ENCODE measurements at regions not wholly inside any gene's neighbourhood (a gene's known extent, or its start where the extent isn't known, plus 50 kb on each side); places are given as distances from the start of the nearest gene placed in this dataset.
A peak's percentile ranks its signal among the peaks of the same experiment; 100 is the strongest.

DNA sequence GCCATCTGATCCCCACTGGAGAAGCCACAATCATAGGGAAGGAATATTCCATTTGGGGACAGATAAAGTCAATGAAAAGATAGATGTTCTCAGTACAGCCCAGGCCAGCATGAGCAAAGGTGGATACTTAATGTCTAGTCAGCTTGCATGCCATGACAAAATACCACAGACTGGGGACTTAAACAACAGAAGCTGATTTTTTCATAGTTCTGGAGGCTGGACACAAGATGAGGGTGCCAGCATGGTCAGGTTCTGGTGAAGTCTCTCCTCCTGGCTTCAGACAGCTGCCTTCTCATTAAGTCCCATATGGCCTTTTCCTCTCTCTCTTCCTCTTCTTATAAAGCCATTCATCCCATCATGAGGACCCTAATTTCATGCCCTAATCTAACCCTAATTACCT, 116.1 kb upstream of the CYP1B1 start:
- 0 out of 2 replicates have a peak, but pooled peaks cover 2% of the 10 kb centered on the region for H3K9me3 ChIP-seq (replicated peaks)
- H3K4me3 ChIP-seq, result no peak overlapping the region
- no peaks in the 10 kb centered on the region for H3K4me1 ChIP-seq
- no peak for DNase-seq
- no peaks in the 10 kb centered on the region for H3K36me3 ChIP-seq
- no peak overlapping the region for H3K27ac ChIP-seq
- H3K27me3 ChIP-seq, result peaks cover 3% of the 10 kb centered on the region; the same call in 1 of the 2 replicates

- Histone ChIP-seq H3K4me3 (no peak overlapping the region), H3K9me3 (replicated peaks) (0 out of 2 replicates have a peak, but pooled peaks cover 2% of the 10 kb centered on the region), H3K36me3 (no peaks in the 10 kb centered on the region), H3K27me3 (peaks cover 3% of the 10 kb centered on the region; the same call in 1 of the 2 replicates), H3K27ac (no peak overlapping the region), H3K4me1 (no peaks in the 10 kb centered on the region)
- DNase-seq, result no peak
Measured at GRCh38 chr2:38191516-38191915, 115.6 kb upstream of the CYP1B1 start.

DNA sequence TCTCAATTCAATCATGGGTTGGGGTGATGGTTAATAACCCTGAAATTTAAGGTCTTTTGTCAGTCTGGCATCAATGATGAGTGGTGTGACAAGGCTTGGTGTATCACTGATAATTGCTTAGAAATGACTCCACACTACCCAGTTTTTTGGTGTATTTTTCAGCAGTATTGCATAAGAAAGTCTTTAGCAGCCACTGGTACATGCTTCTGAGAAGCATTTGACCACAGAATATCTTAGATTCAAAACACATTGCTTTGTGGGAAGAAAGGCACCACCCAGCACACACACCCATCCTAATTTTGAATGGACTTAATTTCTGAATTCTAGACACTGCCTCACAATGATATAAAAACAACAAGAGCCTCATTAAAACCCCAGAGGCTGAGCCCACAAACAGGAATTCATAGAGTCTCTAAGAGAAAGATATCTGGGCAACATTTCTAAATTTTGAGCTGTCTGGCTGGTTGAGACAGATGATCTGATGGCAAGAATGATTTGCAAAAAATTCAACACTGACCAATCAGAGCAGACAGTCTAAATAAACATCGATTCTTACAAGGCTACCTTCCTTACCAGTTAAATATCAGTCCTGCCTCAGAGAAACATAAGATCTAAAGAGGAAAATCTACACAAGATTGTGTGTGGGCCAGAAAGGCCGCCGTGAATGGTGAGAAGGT, 114.7 kb upstream of the CYP1B1 start:
- Histone ChIP-seq H3K27ac (no peak overlapping the region), H3K36me3 (no peaks in the 10 kb centered on the region), H3K4me3 (no peak overlapping the region), H3K4me1 (no peaks in the 10 kb centered on the region), H3K9me3 (replicated peaks) (0 out of 2 replicates have a peak, but pooled peaks cover 2% of the 10 kb centered on the region), H3K27me3 (peaks cover 3% of the 10 kb centered on the region; the same call in 1 of the 2 replicates)
- no peak for DNase-seq

GRCh38 chr2:38187541-38188011, 111.6 kb upstream of the CYP1B1 start:
- peak in 1 of 2 experiments; percentile 7 for DNase-seq
- 0 out of 2 replicates have a peak, but pooled peaks cover 2% of the 10 kb centered on the region for H3K9me3 ChIP-seq (replicated peaks)
- H3K4me1 ChIP-seq, result no peaks in the 10 kb centered on the region
- H3K4me3 ChIP-seq, result no peak overlapping the region
- no peaks in the 10 kb centered on the region for H3K36me3 ChIP-seq
- no peak overlapping the region for H3K27ac ChIP-seq
- H3K27me3 ChIP-seq, result no peaks in the 10 kb centered on the region

GRCh38 chr2:38185012-38185491, 109.1 kb upstream of the CYP1B1 start:
- no peaks in the 10 kb centered on the region for H3K4me1 ChIP-seq
- no peak overlapping the region for H3K4me3 ChIP-seq
- H3K36me3 ChIP-seq, result no peaks in the 10 kb centered on the region
- H3K9me3 ChIP-seq (replicated peaks), result no peaks in the 10 kb centered on the region
- no peaks in the 10 kb centered on the region; the same call in 1 of the 2 replicates for H3K27me3 ChIP-seq
- no peak for DNase-seq
- no peak overlapping the region for H3K27ac ChIP-seq

GRCh38 chr2:38182492-38183003, 106.6 kb upstream of the CYP1B1 start:
- Histone ChIP-seq H3K27ac (no peak overlapping the region), H3K4me3 (no peak overlapping the region), H3K4me1 (no peaks in the 10 kb centered on the region), H3K9me3 (replicated peaks) (no peaks in the 10 kb centered on the region), H3K36me3 (no peaks in the 10 kb centered on the region), H3K27me3 (no peaks in the 10 kb centered on the region; the same call in 1 of the 2 replicates)
- no peak for DNase-seq

- Histone ChIP-seq H3K36me3 (no peaks in the 10 kb centered on the region), H3K27ac (no peak overlapping the region), H3K4me3 (no peak overlapping the region), H3K9me3 (replicated peaks) (no peaks in the 10 kb centered on the region), H3K4me1 (no peaks in the 10 kb centered on the region), H3K27me3 (no peaks in the 10 kb centered on the region; the same call in 1 of the 2 replicates)
- DNase-seq, result no peak
Measured at GRCh38 chr2:38181806-38182491, 106.0 kb upstream of the CYP1B1 start.

- no peaks in the 10 kb centered on the region for H3K36me3 ChIP-seq
- no peaks in the 10 kb centered on the region; the same call in 1 of the 2 replicates for H3K27me3 ChIP-seq
- H3K4me3 ChIP-seq, result no peak overlapping the region
- no peaks in the 10 kb centered on the region for H3K4me1 ChIP-seq
- no peaks in the 10 kb centered on the region for H3K9me3 ChIP-seq (replicated peaks)
- DNase-seq, result no peak
- H3K27ac ChIP-seq, result no peak overlapping the region
Measured at GRCh38 chr2:38180754-38181153, 104.8 kb upstream of the CYP1B1 start.

DNA sequence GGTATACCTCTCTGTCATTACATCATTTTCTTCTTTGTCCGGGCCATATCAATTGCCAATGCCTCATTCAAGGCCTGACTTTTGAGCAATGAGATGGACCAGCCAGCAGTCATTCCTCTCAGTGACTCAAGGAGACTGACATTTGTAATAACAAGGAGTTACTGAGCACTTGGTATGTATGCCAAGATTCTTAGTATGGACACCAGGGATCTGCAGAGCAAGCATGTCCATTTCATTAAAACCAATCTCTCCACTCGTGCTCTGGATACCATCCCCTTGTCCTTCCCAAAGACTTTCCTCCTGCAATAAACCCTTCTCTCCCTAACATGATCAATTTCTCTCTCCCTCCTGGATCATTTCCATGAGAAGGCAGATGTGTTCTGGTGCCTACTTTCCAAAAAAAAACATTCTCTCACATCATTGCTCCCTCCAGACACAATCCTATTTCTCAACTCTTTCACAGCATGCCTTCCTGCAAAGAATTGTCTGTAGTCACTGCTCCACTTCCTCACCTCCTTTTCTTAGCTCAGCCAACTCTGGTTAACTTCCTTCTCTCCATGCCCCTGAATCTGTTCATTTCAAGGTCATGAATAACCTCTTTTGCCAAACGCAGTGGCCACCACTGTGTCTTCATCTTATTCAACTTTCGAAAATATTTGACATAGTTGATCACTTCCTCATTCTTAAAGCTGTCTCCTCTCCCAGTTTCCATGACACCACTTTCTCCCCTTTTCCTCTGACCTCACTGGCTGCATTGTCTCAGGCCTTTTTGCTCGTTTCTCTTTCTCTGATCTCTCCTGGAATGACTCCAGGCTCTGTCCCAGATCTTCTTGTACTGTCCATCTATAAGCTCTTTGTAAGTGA, 102.8 kb upstream of the CYP1B1 start:
- Histone ChIP-seq H3K27ac (no peak overlapping the region), H3K27me3 (no peaks in the 10 kb centered on the region; the same call in 1 of the 2 replicates), H3K36me3 (no peaks in the 10 kb centered on the region), H3K9me3 (replicated peaks) (no peaks in the 10 kb centered on the region), H3K4me1 (no peaks in the 10 kb centered on the region), H3K4me3 (no peak overlapping the region)
- no peak for DNase-seq

DNA sequence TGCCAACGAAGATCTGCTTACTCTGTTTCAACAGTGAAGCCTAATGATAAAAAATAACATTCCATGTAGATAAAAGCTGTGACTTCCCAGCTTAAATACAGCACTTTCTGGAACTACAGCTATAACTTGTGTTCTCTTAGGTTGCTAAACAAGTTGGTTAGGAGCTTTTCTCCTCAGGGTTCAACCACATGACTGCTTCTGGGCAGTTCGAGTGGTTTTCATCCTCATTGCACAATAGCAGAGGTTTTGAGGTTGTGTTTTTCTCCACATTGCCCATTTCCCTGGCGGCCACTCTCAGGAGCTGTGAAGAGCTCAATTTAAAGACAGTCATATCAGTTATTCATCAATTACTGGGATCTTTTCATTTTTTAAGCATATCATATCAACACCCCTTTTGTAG, 102.2 kb upstream of the CYP1B1 start:
- no peak overlapping the region for H3K27ac ChIP-seq
- no peak for DNase-seq
- H3K9me3 ChIP-seq (replicated peaks), result no peaks in the 10 kb centered on the region
- H3K27me3 ChIP-seq, result no peaks in the 10 kb centered on the region; the same call in 1 of the 2 replicates
- no peak overlapping the region for H3K4me3 ChIP-seq
- H3K4me1 ChIP-seq, result no peaks in the 10 kb centered on the region
- H3K36me3 ChIP-seq, result no peaks in the 10 kb centered on the region

GRCh38 chr2:38176619-38177021, 100.7 kb upstream of the CYP1B1 start:
- H3K27ac ChIP-seq, result no peak overlapping the region
- DNase-seq, result no peak

DNA sequence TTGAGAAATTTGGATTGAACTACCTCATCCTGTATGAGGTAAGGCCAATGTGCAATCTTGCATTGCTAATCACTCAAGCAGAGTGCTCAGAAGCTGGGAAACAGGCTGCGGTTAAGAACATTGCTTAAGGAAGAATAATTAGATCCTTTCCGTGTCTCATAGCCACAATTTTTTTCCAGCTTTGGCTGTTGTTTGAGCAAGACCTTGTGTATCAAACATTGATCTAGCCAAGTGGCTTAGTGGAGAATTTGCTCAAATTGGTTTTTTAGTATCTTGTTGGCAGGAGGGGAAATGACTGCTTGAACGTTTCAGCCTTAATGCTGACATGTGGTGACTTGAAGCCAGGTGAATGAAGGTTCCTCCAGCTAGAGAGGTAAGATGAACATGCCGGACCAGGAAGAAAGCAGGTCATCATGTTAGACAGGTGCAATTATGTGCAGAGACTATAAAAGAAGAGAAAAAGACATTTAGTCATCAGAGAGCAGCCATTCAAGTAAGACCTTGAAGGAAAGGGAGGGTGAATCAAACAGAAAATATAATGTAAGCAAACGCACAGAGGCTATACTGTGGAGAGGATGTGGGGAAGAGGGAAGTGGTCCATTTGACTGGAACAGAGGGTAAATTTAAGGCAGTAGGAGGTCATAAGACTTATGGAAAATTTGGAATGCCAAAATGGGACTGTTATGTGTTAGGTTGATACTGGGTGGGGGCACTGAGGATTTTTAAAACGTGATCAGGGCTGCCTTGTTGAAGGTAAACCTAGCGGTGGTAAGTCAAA, 98.9 kb upstream of the CYP1B1 start:
- Histone ChIP-seq H3K27ac (no peak overlapping the region), H3K4me1 (no peaks in the 10 kb centered on the region), H3K9me3 (replicated peaks) (no peaks in the 10 kb centered on the region), H3K36me3 (no peaks in the 10 kb centered on the region), H3K4me3 (no peak overlapping the region), H3K27me3 (no peaks in the 10 kb centered on the region)
- no peak for DNase-seq

More at GRCh38 chr2:38176619-38177021, 100.7 kb upstream of the CYP1B1 start:
- Histone ChIP-seq H3K4me1 (no peaks in the 10 kb centered on the region), H3K27me3 (no peaks in the 10 kb centered on the region), H3K36me3 (no peaks in the 10 kb centered on the region), H3K9me3 (replicated peaks) (no peaks in the 10 kb centered on the region), H3K4me3 (no peak overlapping the region)

- no peak for DNase-seq
- Histone ChIP-seq H3K36me3 (no peaks in the 10 kb centered on the region), H3K4me1 (no peaks in the 10 kb centered on the region), H3K27me3 (no peaks in the 10 kb centered on the region), H3K27ac (no peak overlapping the region), H3K9me3 (replicated peaks) (no peaks in the 10 kb centered on the region), H3K4me3 (no peak overlapping the region)
Measured at GRCh38 chr2:38174131-38174530, 98.2 kb upstream of the CYP1B1 start.

DNA sequence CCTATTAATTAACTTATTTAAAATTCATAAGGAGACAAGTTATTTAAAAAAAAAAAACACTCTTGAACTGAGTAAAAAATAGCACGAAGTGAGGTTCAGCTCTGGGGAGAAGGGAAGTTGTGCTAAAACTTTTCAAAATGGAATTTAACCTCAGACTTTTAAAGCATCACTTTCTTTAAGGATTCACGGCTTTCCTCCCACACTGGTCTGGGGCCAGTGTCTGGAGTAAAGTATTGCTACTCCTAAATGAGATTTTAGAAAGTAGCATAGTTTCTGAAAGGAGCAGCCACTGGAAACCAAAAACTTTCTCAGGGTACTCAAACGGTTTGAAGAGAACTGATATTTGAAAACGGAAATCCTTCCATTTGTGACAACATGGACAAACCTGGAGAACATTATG, 97.7 kb upstream of the CYP1B1 start:
- DNase-seq, result no peak
- Histone ChIP-seq H3K4me3 (no peak overlapping the region), H3K9me3 (replicated peaks) (no peaks in the 10 kb centered on the region), H3K27ac (no peak overlapping the region), H3K27me3 (no peaks in the 10 kb centered on the region), H3K36me3 (no peaks in the 10 kb centered on the region), H3K4me1 (no peaks in the 10 kb centered on the region)
